ENCODE measurements at regions not wholly inside any gene's neighbourhood (a gene's known extent, or its start where the extent isn't known, plus 50 kb on each side); places are given as distances from the start of the nearest gene placed in this dataset.
"Not testable (repeated sequence)": the region's sequence is repeated elsewhere in the genome, so short reads cannot be mapped to it uniquely, and the experiment has no call there.

GRCh38 chr4:66351761-66352160 is 681.5 kb upstream of the EPHA5 start:
- no peak for DNase-seq (ENCODE audit: extremely low read depth, low read depth, low spot score)

- DNase-seq (ENCODE audit: extremely low read depth, low read depth, low spot score): no peak
Measured at GRCh38 chr4:66340286-66340893, 670.1 kb upstream of the EPHA5 start.

GRCh38 chr4:66339007-66339406 is 668.7 kb upstream of the EPHA5 start:
- no peak for DNase-seq (ENCODE audit: extremely low read depth, low read depth, low spot score)

GRCh38 chr4:66331761-66332160 is 661.5 kb upstream of the EPHA5 start:
- DNase-seq (ENCODE audit: extremely low read depth, low read depth, low spot score): no peak

GRCh38 chr4:66330125-66330524 is 659.8 kb upstream of the EPHA5 start:
- no peak for DNase-seq (ENCODE audit: extremely low read depth, low read depth, low spot score)

GRCh38 chr4:66328803-66329574 is 658.7 kb upstream of the EPHA5 start:
- DNase-seq (ENCODE audit: extremely low read depth, low read depth, low spot score): no peak

GRCh38 chr4:66307641-66308438 is 637.6 kb upstream of the EPHA5 start:
- no peak for DNase-seq (ENCODE audit: extremely low read depth, low read depth, low spot score)

GRCh38 chr4:66300336-66300934 is 630.1 kb upstream of the EPHA5 start:
- DNase-seq (ENCODE audit: extremely low read depth, low read depth, low spot score): no peak

- no peak for DNase-seq (ENCODE audit: extremely low read depth, low read depth, low spot score)
Measured at GRCh38 chr4:66298569-66298968, 628.3 kb upstream of the EPHA5 start.

- DNase-seq (ENCODE audit: extremely low read depth, low read depth, low spot score): no peak
Measured at GRCh38 chr4:66297703-66298102, 627.4 kb upstream of the EPHA5 start.

GRCh38 chr4:66294638-66295037 is 624.3 kb upstream of the EPHA5 start:
- no peak for DNase-seq (ENCODE audit: extremely low read depth, low read depth, low spot score)

GRCh38 chr4:66284991-66285451 is 614.7 kb upstream of the EPHA5 start:
- DNase-seq (ENCODE audit: extremely low read depth, low read depth, low spot score): no peak

GRCh38 chr4:66279084-66279483 is 608.8 kb upstream of the EPHA5 start:
- no peak for DNase-seq (ENCODE audit: extremely low read depth, low read depth, low spot score)

- DNase-seq (ENCODE audit: extremely low read depth, low read depth, low spot score): no peak
Measured at GRCh38 chr4:66275411-66276038, 605.2 kb upstream of the EPHA5 start.

- no peak for DNase-seq (ENCODE audit: extremely low read depth, low read depth, low spot score)
Measured at GRCh38 chr4:66273110-66273509, 602.8 kb upstream of the EPHA5 start.

- not testable (repeated sequence) for DNase-seq (ENCODE audit: extremely low read depth, low read depth, low spot score)
Measured at GRCh38 chr4:66270356-66270755, 600.1 kb upstream of the EPHA5 start.

- DNase-seq (ENCODE audit: extremely low read depth, low read depth, low spot score): not testable (repeated sequence)
Measured at GRCh38 chr4:66266554-66266953, 596.3 kb upstream of the EPHA5 start.

GRCh38 chr4:66266035-66266434 is 595.7 kb upstream of the EPHA5 start:
- DNase-seq (ENCODE audit: extremely low read depth, low read depth, low spot score): no peak

- DNase-seq (ENCODE audit: extremely low read depth, low read depth, low spot score): no peak
Measured at GRCh38 chr4:66252291-66252690, 582.0 kb upstream of the EPHA5 start.

GRCh38 chr4:66246643-66247042 is 576.4 kb upstream of the EPHA5 start:
- DNase-seq (ENCODE audit: extremely low read depth, low read depth, low spot score): no peak

- DNase-seq (ENCODE audit: extremely low read depth, low read depth, low spot score): no peak
Measured at GRCh38 chr4:66235876-66236275, 565.6 kb upstream of the EPHA5 start.

Data from glomerular endothelial cell (primary cell).